LHCN-M2 (cell line): ENCODE measurements at regions not wholly inside any gene's neighbourhood (a gene's known extent, or its start where the extent isn't known, plus 50 kb on each side); places are given as distances from the start of the nearest gene placed in this dataset.

Experiments used
- DNase-seq: peaks from one replicate; pipeline ENCODE4 v3.0.0-alpha.2; 2012; ENCODE audit warnings: low read depth

GRCh38 chrX:39729981-39730661 is 367.6 kb downstream of the BCOR start:
- DNase-seq, result peak; percentile 69

GRCh38 chrX:39730662-39731329 is 367.0 kb downstream of the BCOR start:
- peak; percentile 81 for DNase-seq

GRCh38 chrX:39731330-39731667 is 366.5 kb downstream of the BCOR start:
- no peak for DNase-seq

GRCh38 chrX:39731735-39732134 is 366.0 kb downstream of the BCOR start:
- peak; percentile 32 for DNase-seq

- no peak for DNase-seq
Measured at GRCh38 chrX:39733745-39734144, 364.0 kb downstream of the BCOR start.

- DNase-seq, result no peak
Measured at GRCh38 chrX:39734174-39734776, 363.5 kb downstream of the BCOR start.

- DNase-seq, result peak; percentile 70
Measured at GRCh38 chrX:39736216-39737211, 361.2 kb downstream of the BCOR start.

- DNase-seq, result no peak
Measured at GRCh38 chrX:39739585-39739984, 358.2 kb downstream of the BCOR start.

GRCh38 chrX:39740078-39740477 is 357.7 kb downstream of the BCOR start:
- DNase-seq, result no peak

GRCh38 chrX:39741904-39742303 is 355.9 kb downstream of the BCOR start:
- no peak for DNase-seq

- DNase-seq, result no peak
Measured at GRCh38 chrX:39745818-39746217, 351.9 kb downstream of the BCOR start.

- DNase-seq, result no peak
Measured at GRCh38 chrX:39749135-39749534, 348.6 kb downstream of the BCOR start.

GRCh38 chrX:39749728-39750127 is 348.0 kb downstream of the BCOR start:
- DNase-seq, result no peak

GRCh38 chrX:39750256-39750790 is 347.4 kb downstream of the BCOR start:
- no peak for DNase-seq

GRCh38 chrX:39750848-39751247 is 346.9 kb downstream of the BCOR start:
- DNase-seq, result no peak

GRCh38 chrX:39752815-39753214 is 344.9 kb downstream of the BCOR start:
- DNase-seq, result no peak

- no peak for DNase-seq
Measured at GRCh38 chrX:39753293-39753996, 344.3 kb downstream of the BCOR start.

- peak; percentile 89 for DNase-seq
Measured at GRCh38 chrX:39755143-39756032, 342.4 kb downstream of the BCOR start.

- peak; percentile 78 for DNase-seq
Measured at GRCh38 chrX:39756086-39756883, 341.5 kb downstream of the BCOR start.
